ENCODE measurements at regions not wholly inside any gene's neighbourhood (a gene's known extent, or its start where the extent isn't known, plus 50 kb on each side); places are given as distances from the start of the nearest gene placed in this dataset.

DNA sequence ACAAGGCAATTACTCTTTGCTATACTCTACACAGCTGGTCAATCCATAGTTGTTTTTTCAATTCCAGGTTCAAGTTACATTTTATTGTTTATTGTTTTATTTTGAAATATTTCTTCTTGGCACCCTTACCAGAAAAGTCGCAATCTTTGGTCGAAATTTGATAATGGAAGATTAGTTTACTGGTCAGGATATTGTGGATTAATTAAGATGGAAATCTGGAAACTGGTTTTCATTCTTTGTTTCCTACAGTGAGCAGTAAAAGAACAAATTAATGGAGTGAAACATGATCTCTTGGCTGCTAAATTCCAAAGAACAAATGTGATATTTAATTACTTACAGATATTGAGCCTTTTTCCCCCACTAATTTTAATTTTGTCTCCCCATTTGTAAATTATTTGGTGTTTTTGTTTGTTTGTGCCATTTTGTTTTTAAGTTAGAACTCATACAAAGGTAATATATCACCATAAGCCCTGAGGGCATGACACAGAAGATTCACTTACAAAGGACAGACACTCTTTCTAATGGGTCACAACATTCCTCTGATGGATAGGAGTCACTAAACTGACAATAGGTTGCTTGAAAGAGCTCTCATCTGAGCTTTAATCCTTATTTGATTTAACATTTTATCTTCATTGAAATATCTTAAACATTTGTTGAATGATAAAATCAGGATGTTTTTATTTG lies 700.2 kb downstream of the KCNJ2 start:
- no peak for TF ChIP-seq ESRRA (CRISPR knock-in tag; IDR thresholded peaks at IDR 0.05; ENCODE audit: borderline replicate concordance)
- TF ChIP-seq STAT6 (CRISPR knock-in tag; conservative IDR thresholded peaks at IDR 0.05; ENCODE audit: low read depth) = no peak
- no peak for TF ChIP-seq ZNF121 (CRISPR knock-in tag; IDR thresholded peaks at IDR 0.05)
- TF ChIP-seq USF2 (CRISPR knock-in tag; IDR thresholded peaks at IDR 0.05) = no peak
- TF ChIP-seq CREB1 (CRISPR knock-in tag; IDR thresholded peaks at IDR 0.05) = no peak
- no peak for TF ChIP-seq CTCF (IDR thresholded peaks at IDR 0.05)
- TF ChIP-seq, protein P1, sequence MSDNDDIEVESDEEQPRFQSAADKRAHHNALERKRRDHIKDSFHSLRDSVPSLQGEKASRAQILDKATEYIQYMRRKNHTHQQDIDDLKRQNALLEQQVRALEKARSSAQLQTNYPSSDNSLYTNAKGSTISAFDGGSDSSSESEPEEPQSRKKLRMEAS (CRISPR knock-in tag; IDR thresholded peaks at IDR 0.05) = no peak
- TF ChIP-seq FOXJ3 (CRISPR knock-in tag; IDR thresholded peaks at IDR 0.05; ENCODE audit: borderline replicate concordance) = no peak
- TF ChIP-seq SOX15 (CRISPR knock-in tag; IDR thresholded peaks at IDR 0.05) = no peak
- TF ChIP-seq, protein P2, sequence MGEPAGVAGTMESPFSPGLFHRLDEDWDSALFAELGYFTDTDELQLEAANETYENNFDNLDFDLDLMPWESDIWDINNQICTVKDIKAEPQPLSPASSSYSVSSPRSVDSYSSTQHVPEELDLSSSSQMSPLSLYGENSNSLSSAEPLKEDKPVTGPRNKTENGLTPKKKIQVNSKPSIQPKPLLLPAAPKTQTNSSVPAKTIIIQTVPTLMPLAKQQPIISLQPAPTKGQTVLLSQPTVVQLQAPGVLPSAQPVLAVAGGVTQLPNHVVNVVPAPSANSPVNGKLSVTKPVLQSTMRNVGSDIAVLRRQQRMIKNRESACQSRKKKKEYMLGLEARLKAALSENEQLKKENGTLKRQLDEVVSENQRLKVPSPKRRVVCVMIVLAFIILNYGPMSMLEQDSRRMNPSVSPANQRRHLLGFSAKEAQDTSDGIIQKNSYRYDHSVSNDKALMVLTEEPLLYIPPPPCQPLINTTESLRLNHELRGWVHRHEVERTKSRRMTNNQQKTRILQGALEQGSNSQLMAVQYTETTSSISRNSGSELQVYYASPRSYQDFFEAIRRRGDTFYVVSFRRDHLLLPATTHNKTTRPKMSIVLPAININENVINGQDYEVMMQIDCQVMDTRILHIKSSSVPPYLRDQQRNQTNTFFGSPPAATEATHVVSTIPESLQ (CRISPR knock-in tag; IDR thresholded peaks at IDR 0.05) = no peak
- no peak for TF ChIP-seq E2F5 (CRISPR knock-in tag; IDR thresholded peaks at IDR 0.05)
- no peak for TF ChIP-seq TCF7 (CRISPR knock-in tag; IDR thresholded peaks at IDR 0.05; ENCODE audit: low read depth)
